PC-9 (cell line): ENCODE measurements at regions not wholly inside any gene's neighbourhood (a gene's known extent, or its start where the extent isn't known, plus 50 kb on each side); places are given as distances from the start of the nearest gene placed in this dataset.
A peak's percentile ranks its signal among the peaks of the same experiment; 100 is the strongest.

Experiments used
- BruUV-seq: library from RNA; stranded (reverse); fragments of 400-500 nt; replicated peaks from 2 replicates; lab custom pipeline; 2021; lab: Mats Ljungman, UMichigan
- CTCF ChIA-PET: fragments of 300-600 bp; sonication (Branson Sonifier 250); formaldehyde crosslinking; loops from one replicate; lab custom pipeline; 2022; ENCODE audit warnings: antibody characterized with exemption; lab: Charles Lee
- POLR2A ChIA-PET: fragments of 300-600 bp; sonication (Branson Sonifier 250); formaldehyde crosslinking; loops from one replicate; lab custom pipeline; 2022; ENCODE audit warnings: antibody characterized with exemption; ENCODE audit not compliant: unreplicated experiment; lab: Charles Lee
- DNase-seq, 2 experiments: peaks; one replicate each; pipeline versions ENCODE4 v3.0.0 to v3.0.0-alpha.2; 2015 to 2022; ENCODE audit warnings: mixed read lengths in 1 of 2
- H2AFZ ChIP-seq: fragments of 200-600 bp; sonication (generic); 2 replicates; pipeline ENCODE4 v1.8.1; 2017; ENCODE audit warnings: antibody characterized with exemption
- H3F3A ChIP-seq: fragments of 200-600 bp; sonication (generic); 2 replicates; pipeline ENCODE4 v1.8.1; 2017; ENCODE audit warnings: antibody characterized with exemption, mild to moderate bottlenecking, low read depth; ENCODE audit not compliant: insufficient read depth
- H3K27ac ChIP-seq: fragments of 200-600 bp; sonication (generic); 2 replicates; pipeline ENCODE4 v1.6.1; 2016; ENCODE audit warnings: mixed run types
- H3K27me3 ChIP-seq: fragments of 200-600 bp; sonication (generic); 2 replicates; pipeline ENCODE4 v1.6.1; 2016; ENCODE audit warnings: low read depth, mixed run types; ENCODE audit not compliant: insufficient read depth
- H3K36me3 ChIP-seq: fragments of 200-600 bp; sonication (generic); 2 replicates; pipeline ENCODE4 v1.6.1; 2016; ENCODE audit warnings: low read depth, mixed run types
- H3K4me1 ChIP-seq: fragments of 200-600 bp; sonication (generic); replicated peaks from 2 replicates; pipeline ENCODE4 v1.6.1; 2016; ENCODE audit warnings: mixed run types; ENCODE audit not compliant: insufficient read depth
- H3K4me2 ChIP-seq: fragments of 200-600 bp; sonication (generic); 2 replicates; pipeline ENCODE4 v1.6.1; 2017; ENCODE audit warnings: mixed run types
- H3K4me3 ChIP-seq: fragments of 200-600 bp; sonication (generic); 2 replicates; pipeline ENCODE4 v1.6.1; 2016; ENCODE audit warnings: mixed run types
- H3K79me2 ChIP-seq: fragments of 200-600 bp; sonication (generic); 2 replicates; pipeline ENCODE4 v1.6.1; 2017; ENCODE audit warnings: low read depth, mixed run types
- H3K9me2 ChIP-seq: fragments of 200-600 bp; sonication (generic); 2 replicates; pipeline ENCODE4 v1.8.1; 2017; ENCODE audit warnings: mild to moderate bottlenecking; ENCODE audit not compliant: insufficient read depth
- H3K9me3 ChIP-seq: fragments of 200-600 bp; sonication (generic); 2 replicates; pipeline ENCODE4 v1.8.1; 2016; ENCODE audit warnings: low read depth; ENCODE audit not compliant: insufficient read depth
- H4K20me1 ChIP-seq: fragments of 200-600 bp; sonication (generic); 2 replicates; pipeline ENCODE4 v1.8.1; 2017; ENCODE audit not compliant: insufficient read depth
- EZH2 ChIP-seq: fragments of 200-600 bp; sonication (generic); IDR thresholded peaks from 2 replicates; pipeline ENCODE4 v1.8.0; 2017; ENCODE audit warnings: antibody characterized with exemption, low read depth
- intact Hi-C: fragments of 100-400 bp; cut with micrococcal nuclease; formaldehyde crosslinking; loops from one replicate; pipeline ENCODE4 v1.10.0; 2022; ENCODE audit not compliant: unreplicated experiment
- TF ChIP-seq, protein P1 (sequence below): fragments of 200-600 bp; sonication (generic); conservative IDR thresholded peaks from 2 replicates; pipeline ENCODE4 v1.6.1; 2017; ENCODE audit warnings: mixed run types, antibody characterized with exemption, mild to moderate bottlenecking, moderate library complexity

DNA sequence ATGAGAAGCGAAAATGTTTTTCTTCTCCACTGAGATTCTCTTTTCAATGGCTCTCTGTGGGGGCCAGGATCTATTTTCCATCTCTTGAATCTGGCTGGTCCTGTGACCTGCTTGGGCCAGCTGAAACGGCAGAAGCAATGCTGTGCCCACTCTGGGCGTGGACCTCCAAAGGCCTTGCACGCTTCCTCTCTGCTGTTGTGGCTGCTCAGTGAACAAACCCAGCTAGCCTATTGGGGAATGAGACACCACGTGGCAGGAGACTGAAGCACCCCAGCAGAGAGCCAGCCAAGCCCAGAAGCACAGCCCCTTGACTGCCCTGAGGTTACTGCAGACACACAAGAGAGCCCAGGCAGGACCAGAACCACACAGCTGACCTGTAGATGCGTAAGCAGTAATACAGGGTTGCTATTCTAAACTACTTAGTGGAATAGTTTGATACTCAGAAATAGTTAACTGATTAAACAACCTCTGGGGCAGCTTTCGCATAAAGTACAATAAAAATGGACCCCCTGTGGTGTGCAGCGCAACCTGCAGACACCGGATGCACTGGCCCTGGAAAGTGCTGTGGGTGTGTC lies 221.7 kb upstream of the SH3BP4 start:
- no peak for TF ChIP-seq EZH2
- TF ChIP-seq, protein P1, sequence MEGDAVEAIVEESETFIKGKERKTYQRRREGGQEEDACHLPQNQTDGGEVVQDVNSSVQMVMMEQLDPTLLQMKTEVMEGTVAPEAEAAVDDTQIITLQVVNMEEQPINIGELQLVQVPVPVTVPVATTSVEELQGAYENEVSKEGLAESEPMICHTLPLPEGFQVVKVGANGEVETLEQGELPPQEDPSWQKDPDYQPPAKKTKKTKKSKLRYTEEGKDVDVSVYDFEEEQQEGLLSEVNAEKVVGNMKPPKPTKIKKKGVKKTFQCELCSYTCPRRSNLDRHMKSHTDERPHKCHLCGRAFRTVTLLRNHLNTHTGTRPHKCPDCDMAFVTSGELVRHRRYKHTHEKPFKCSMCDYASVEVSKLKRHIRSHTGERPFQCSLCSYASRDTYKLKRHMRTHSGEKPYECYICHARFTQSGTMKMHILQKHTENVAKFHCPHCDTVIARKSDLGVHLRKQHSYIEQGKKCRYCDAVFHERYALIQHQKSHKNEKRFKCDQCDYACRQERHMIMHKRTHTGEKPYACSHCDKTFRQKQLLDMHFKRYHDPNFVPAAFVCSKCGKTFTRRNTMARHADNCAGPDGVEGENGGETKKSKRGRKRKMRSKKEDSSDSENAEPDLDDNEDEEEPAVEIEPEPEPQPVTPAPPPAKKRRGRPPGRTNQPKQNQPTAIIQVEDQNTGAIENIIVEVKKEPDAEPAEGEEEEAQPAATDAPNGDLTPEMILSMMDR: no peak
- CTCF ChIA-PET: interaction anchor here (0.6 kb wide), 1 partner anchor 10 kb away, joined by 7 read pairs; no protein-coding TSS in a partner anchor
- Histone ChIP-seq H3K27ac (no peak overlapping the region), H3K4me2 (no peak overlapping the region), H3K9me2 (no peaks in the 10 kb centered on the region), H3K4me1 (peaks cover 14% of the 10 kb centered on the region), H3K36me3 (no peaks in the 10 kb centered on the region), H3K4me3 (no peak overlapping the region), H2AFZ (no peak overlapping the region), H3K27me3 (no peaks in the 10 kb centered on the region), H3K9me3 (peaks cover 10% of the 10 kb centered on the region; the same call in 1 of the 2 replicates), H3F3A (peaks cover 8% of the 10 kb centered on the region; the same call in 1 of the 2 replicates), H3K79me2 (no peaks in the 10 kb centered on the region), H4K20me1 (no peaks in the 10 kb centered on the region)
- DNase-seq: no peak
- POLR2A ChIA-PET: no interaction called here
- intact Hi-C loops: no loop called here
- no TSS peak for BruUV-seq

DNA sequence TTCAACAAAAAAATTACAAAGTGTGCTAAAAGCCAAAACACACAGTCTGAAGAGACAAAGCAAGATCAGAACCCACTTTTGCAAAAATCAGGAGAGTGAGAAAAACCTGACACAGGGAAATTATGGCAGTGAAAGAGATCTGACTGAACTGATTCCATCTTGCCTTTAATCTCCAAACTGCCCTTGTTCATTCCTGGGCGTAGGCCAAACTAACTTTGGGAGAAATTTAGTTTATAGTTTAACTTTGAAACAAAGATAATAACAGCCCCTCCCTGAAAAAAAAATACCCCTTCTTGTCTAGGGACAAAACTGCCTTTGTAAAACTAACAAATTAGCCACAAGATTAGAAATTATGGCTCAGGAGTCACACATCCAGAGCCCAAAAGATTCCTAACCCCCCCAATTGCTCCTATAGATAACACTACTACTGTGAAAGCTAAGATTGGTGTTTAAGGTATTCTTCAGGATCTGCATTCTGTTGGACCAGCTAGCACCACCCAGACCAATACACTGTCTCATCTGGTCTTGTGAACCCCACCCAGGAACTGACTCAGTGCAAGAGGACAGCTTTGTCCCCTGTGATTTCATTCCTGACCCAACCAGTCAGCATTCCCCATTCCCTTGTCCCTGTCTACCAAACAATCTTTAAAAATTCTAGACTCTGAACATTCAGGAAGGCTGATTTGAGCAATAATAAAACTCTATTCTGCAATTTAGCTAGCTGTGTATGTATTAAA lies 226.1 kb upstream of the SH3BP4 start:
- ChIA-PET CTCF (no interaction called here), POLR2A (no interaction called here)
- peaks cover 6% of the 10 kb centered on the region; the same call in 1 of the 2 replicates for H3K9me3 ChIP-seq
- no peak overlapping the region for H2AFZ ChIP-seq
- H3K4me3 ChIP-seq: no peak overlapping the region
- H3K9me2 ChIP-seq: no peaks in the 10 kb centered on the region
- H3K4me2 ChIP-seq: no peak overlapping the region; the same call in 1 of the 2 replicates
- H3K27ac ChIP-seq: peak overlapping the region; percentile 28
- BruUV-seq: no TSS peak
- H3K79me2 ChIP-seq: no peaks in the 10 kb centered on the region
- no peak for DNase-seq
- H3K27me3 ChIP-seq: no peaks in the 10 kb centered on the region
- peaks cover 20% of the 10 kb centered on the region for H3K4me1 ChIP-seq
- TF ChIP-seq, protein P1: no peak
- TF ChIP-seq EZH2: no peak
- H4K20me1 ChIP-seq: no peaks in the 10 kb centered on the region
- H3F3A ChIP-seq: peaks cover 8% of the 10 kb centered on the region; the same call in 1 of the 2 replicates
- H3K36me3 ChIP-seq: no peaks in the 10 kb centered on the region
- intact Hi-C loops: no loop called here

DNA sequence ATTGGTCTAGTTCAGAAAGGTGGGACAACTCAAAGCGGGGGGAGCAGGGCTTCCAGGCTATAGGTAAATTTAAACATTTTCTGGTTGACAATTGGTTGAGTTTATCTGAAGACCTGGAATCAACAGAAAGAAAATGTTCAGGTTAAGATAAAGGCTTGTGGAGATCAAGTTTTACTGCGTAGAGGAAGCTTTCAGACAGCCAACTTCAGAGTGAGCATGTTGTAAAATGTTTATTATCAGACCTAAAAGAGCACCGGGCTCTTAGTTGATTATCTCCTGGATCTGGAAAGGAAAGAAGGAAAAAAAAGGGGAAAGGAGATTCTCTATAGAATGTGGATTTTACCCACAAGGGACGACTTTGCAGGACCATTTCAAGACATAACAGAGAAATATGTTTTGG lies 227.0 kb upstream of the SH3BP4 start:
- no peaks in the 10 kb centered on the region for H4K20me1 ChIP-seq
- no TSS peak for BruUV-seq
- H3K27ac ChIP-seq: no peak overlapping the region; the same call in 1 of the 2 replicates
- no peak overlapping the region for H3K4me3 ChIP-seq
- H2AFZ ChIP-seq: no peak overlapping the region
- H3K9me2 ChIP-seq: no peaks in the 10 kb centered on the region
- H3K9me3 ChIP-seq: peaks cover 6% of the 10 kb centered on the region; the same call in 1 of the 2 replicates
- H3K27me3 ChIP-seq: no peaks in the 10 kb centered on the region
- H3K79me2 ChIP-seq: no peaks in the 10 kb centered on the region
- ChIA-PET CTCF (interaction anchor here (0.6 kb wide), 1 partner anchor 105 kb away, joined by 3 read pairs; no protein-coding TSS in a partner anchor), POLR2A (no interaction called here)
- peaks cover 8% of the 10 kb centered on the region; the same call in 1 of the 2 replicates for H3F3A ChIP-seq
- DNase-seq: no peak
- no peaks in the 10 kb centered on the region for H3K36me3 ChIP-seq
- intact Hi-C loops: no loop called here
- H3K4me2 ChIP-seq: no peak overlapping the region; the same call in 1 of the 2 replicates
- TF ChIP-seq, protein P1: no peak
- no peak for TF ChIP-seq EZH2
- peaks cover 20% of the 10 kb centered on the region for H3K4me1 ChIP-seq
